ENCODE measurements at regions not wholly inside any gene's neighbourhood (a gene's known extent, or its start where the extent isn't known, plus 50 kb on each side); places are given as distances from the start of the nearest gene placed in this dataset.

GRCh38 chr18:78408623-78409022 lies 571.0 kb upstream of the SALL3 start:
- TF ChIP-seq POLR2AphosphoS5 (IDR thresholded peaks at IDR 0.05) (no peak), CTCF (IDR thresholded peaks at IDR 0.05) (no peak), EP300 (IDR thresholded peaks at IDR 0.05) (no peak), POLR2A (IDR thresholded peaks at IDR 0.05) (no peak)

All from sigmoid colon (tissue), 4 donors.